A549 (cell line): ENCODE measurements at regions not wholly inside any gene's neighbourhood (a gene's known extent, or its start where the extent isn't known, plus 50 kb on each side); places are given as distances from the start of the nearest gene placed in this dataset.

Source experiments
- ATAC-seq, 2 experiments: fragments of 200-7000 bp in 1 of 2; fragments of >200 bp in 1 of 2; cut with Nextera tagmentation in 1 of 2; cut with Tn5 transposase in 1 of 2; 3 replicates each; pipeline versions ENCODE4 v1.8.0 to v1.9.1; 2018 to 2020; ENCODE audit warnings: mild to moderate bottlenecking in 1 of 2, moderate library complexity in 1 of 2
- CTCF ChIA-PET: fragments of 300-600 bp; sonication (Branson Sonifier 250); formaldehyde crosslinking; extraction: SDS; loops from one replicate; lab custom pipeline; 2021; ENCODE audit warnings: antibody characterized with exemption, inconsistent platforms; lab: Yijun Ruan, JAX
- POLR2A ChIA-PET: fragments of 350-600 bp; formaldehyde crosslinking; extraction: SDS; loops from one replicate; lab custom pipeline; 2021; ENCODE audit warnings: antibody characterized with exemption, inconsistent platforms; lab: Yijun Ruan, JAX
- DNase-seq, 2 experiments: peaks; one replicate each; pipeline versions ENCODE4 v3.0.0 to v3.0.0-alpha.2; 2011 to 2016; ENCODE audit warnings: low read depth in 1 of 2, low spot score in 1 of 2
- FAIRE-seq: peaks from 2 replicates; lab custom pipeline; 2011; peaks lifted over from hg19 to GRCh38; lab: Jason Lieb, UNC
- H3K27ac ChIP-seq, 2 experiments: fragments of >200 bp; sonication (Bioruptor Twin); formaldehyde crosslinking; 3 replicates each; pipeline ENCODE4 v1.5.1; 2016 to 2017
- H3K4me1 ChIP-seq: fragments of >200 bp; sonication (Bioruptor Twin); formaldehyde crosslinking; 3 replicates; pipeline ENCODE4 v1.6.1; 2016
- H3K4me2 ChIP-seq: fragments of >200 bp; sonication (Bioruptor Twin); formaldehyde crosslinking; 3 replicates; pipeline ENCODE4 v1.6.1; 2016
- H3K4me3 ChIP-seq: fragments of >200 bp; sonication (Bioruptor Twin); formaldehyde crosslinking; 3 replicates; pipeline ENCODE4 v1.5.1; 2016
- H3K9me3 ChIP-seq: fragments of >200 bp; sonication (Bioruptor Twin); formaldehyde crosslinking; 3 replicates; pipeline ENCODE4 v1.6.1; 2016
- BHLHE40 ChIP-seq: IDR thresholded peaks from 2 replicates; pipeline ENCODE4 v1.6.1; 2012; ENCODE audit warnings: low read depth, low read length, inconsistent platforms
- CBX8 ChIP-seq: fragments of 200-600 bp; sonication (generic); IDR thresholded peaks from 2 replicates; pipeline ENCODE4 v1.6.1; 2016
- CEBPB ChIP-seq, 2 experiments: fragments of >200 bp in 1 of 2; sonication (Bioruptor Twin) in 1 of 2; formaldehyde crosslinking in 1 of 2; IDR thresholded peaks; 2 replicates each; pipeline ENCODE4 v1.6.1; 2012 to 2016
- EP300 ChIP-seq, 2 experiments: fragments of >200 bp; sonication (Bioruptor Twin); formaldehyde crosslinking; IDR thresholded peaks; 2 replicates in 1 of 2; 3 replicates in 1 of 2; pipeline ENCODE4 v1.6.1; 2016 to 2017
- FOSL2 ChIP-seq, 2 experiments: fragments of 450-650 bp in 1 of 2; fragments of >200 bp in 1 of 2; sonication (Bioruptor Twin) in 1 of 2; formaldehyde crosslinking; IDR thresholded peaks; 2 replicates each; pipeline versions ENCODE4 v1.5.0 to v1.6.1; 2016 to 2020; ENCODE audit warnings: mild to moderate bottlenecking in 1 of 2, moderate library complexity in 1 of 2
- HEYL ChIP-seq: fragments of 250-450 bp; sonication (Bioruptor Pico); IDR thresholded peaks from 2 replicates; pipeline ENCODE4 v1.8.0; 2021; ENCODE audit warnings: mild to moderate bottlenecking, moderate library complexity
- JUN ChIP-seq, 2 experiments: fragments of >200 bp; sonication (Bioruptor Twin); formaldehyde crosslinking; IDR thresholded peaks; 2 replicates in 1 of 2; 3 replicates in 1 of 2; pipeline ENCODE4 v1.6.1; 2016 to 2017
- MAFK ChIP-seq: fragments of 450-650 bp; IDR thresholded peaks from 2 replicates; pipeline ENCODE4 v1.6.1; 2014; ENCODE audit not compliant: partially characterized antibody
- MAZ ChIP-seq: fragments of 150-350 bp; IDR thresholded peaks from 2 replicates; pipeline ENCODE4 v1.6.1; 2014; ENCODE audit warnings: antibody characterized with exemption, low read depth, low read length, borderline replicate concordance
- POLR2AphosphoS2 ChIP-seq: conservative IDR thresholded peaks from 2 replicates; pipeline ENCODE4 v1.6.1; 2012; ENCODE audit warnings: low read length, improper control_type of control experiment, inconsistent platforms
- SREBF2 ChIP-seq: fragments of 450-650 bp; IDR thresholded peaks from 2 replicates; pipeline ENCODE4 v1.6.1; 2014; ENCODE audit warnings: mild to moderate bottlenecking, moderate library complexity
- ZC3H11A ChIP-seq: fragments of 450-650 bp; IDR thresholded peaks from 2 replicates; pipeline ENCODE4 v1.6.1; 2014; ENCODE audit warnings: antibody characterized with exemption, mild to moderate bottlenecking
- WGBS: methylation state at CpG from one replicate; pipeline ENCODE4 v1.1.6; 2017; ENCODE audit errors: missing lambda C conversion rate; 5-methylcytosine and 5-hydroxymethylcytosine counted together
- TF ChIP-seq, protein P1 (sequence below): IDR thresholded peaks from 2 replicates; pipeline ENCODE4 v1.6.1; 2012
- TF ChIP-seq, protein P2 (sequence below): IDR thresholded peaks from 2 replicates; pipeline ENCODE4 v1.6.1; 2012; ENCODE audit warnings: low read depth, borderline replicate concordance
- TF ChIP-seq, protein P3 (sequence below): fragments of 150-350 bp; IDR thresholded peaks from 2 replicates; pipeline ENCODE4 v1.6.1; 2014; ENCODE audit warnings: low read depth, mild to moderate bottlenecking, low read length
- TF ChIP-seq, protein P4 (sequence below): fragments of 250-450 bp; sonication (Bioruptor Pico); IDR thresholded peaks from 2 replicates; pipeline ENCODE4 v1.5.0; 2021; ENCODE audit warnings: mild to moderate bottlenecking, moderate library complexity, borderline replicate concordance

DNA sequence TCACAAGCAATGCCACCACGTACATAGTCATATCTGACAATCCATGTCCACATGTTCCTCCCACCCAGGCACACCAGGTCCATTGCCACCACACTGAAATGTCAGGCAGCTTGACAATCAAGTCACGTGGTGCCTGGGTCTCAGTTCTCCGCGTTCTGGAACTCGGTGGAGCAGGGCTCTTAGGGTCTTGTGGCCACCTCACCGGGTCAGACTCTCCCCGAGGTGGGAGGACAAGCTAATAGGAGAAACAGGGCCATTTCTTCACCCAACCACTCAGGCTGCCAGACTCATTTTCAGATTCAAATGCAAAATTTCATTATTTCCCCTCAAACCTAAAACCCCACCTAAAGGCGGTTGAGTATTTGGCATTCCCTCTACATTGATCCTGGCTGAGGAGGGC is 200.5 kb upstream of the GAS1 start:
- no peak for TF ChIP-seq ZC3H11A
- TF ChIP-seq FOSL2 (IDR thresholded peaks at IDR 0.05): no peak
- no peak for TF ChIP-seq FOSL2 (CRISPR knock-in tag; IDR thresholded peaks at IDR 0.05)
- TF ChIP-seq BHLHE40: no peak
- TF ChIP-seq HEYL (CRISPR knock-in tag): no peak
- TF ChIP-seq MAZ: no peak
- TF ChIP-seq JUN (IDR thresholded peaks at IDR 0.05): no peak
- TF ChIP-seq CBX8: no peak
- TF ChIP-seq, protein P1, sequence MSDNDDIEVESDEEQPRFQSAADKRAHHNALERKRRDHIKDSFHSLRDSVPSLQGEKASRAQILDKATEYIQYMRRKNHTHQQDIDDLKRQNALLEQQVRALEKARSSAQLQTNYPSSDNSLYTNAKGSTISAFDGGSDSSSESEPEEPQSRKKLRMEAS: no peak
- Histone ChIP-seq H3K4me1 (no peaks in the 10 kb centered on the region), H3K4me3 (no peak overlapping the region), H3K9me3 (no peaks in the 10 kb centered on the region), H3K4me2 (peak overlapping the region; percentile 58), H3K27ac (no peak overlapping the region)
- DNase-seq: no peak
- no peak for ATAC-seq
- 81% methylated on average over 8 of the region's 8 CpGs for WGBS
- POLR2A ChIA-PET: no interaction called here
- CTCF ChIA-PET: no interaction called here
- no peak for FAIRE-seq

DNA sequence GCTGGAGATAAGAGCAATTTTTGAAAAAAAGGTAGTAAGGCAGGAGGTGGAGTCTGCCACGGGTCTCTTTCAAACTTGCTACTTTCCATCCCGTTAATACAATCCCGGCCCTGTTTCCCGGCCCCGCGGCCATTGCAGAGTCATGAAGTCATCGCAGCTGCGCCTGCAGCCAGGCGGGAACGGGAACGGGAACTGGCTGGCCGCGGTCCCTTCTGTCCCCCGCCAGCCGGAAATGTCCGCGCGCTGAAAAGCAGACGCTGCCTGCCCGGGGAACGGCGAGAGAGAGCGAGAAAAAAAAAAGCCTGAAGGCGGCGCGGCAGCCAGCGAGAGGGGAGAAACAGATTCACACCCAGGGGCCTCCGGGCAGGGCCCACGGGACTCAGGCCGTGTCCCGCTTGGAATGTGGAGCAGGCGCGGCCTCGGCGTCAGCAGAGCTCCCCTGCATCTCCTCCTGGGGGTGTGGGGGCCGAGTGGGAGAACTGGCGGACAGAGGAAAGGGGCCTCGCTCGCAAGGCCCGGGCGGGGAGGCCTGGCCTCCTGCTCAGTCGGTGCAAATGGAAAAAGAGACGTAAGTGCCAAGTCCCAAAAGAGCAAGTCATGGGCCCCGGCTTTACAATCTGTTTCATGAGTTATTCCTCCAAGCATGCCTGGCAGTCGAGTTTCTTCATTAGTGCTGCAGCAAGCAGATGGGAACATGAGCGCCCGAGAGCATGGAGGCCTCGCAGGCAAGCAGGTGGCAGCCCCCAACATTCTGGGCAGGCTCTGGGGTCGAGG is 201.2 kb upstream of the GAS1 start:
- TF ChIP-seq EP300 (IDR thresholded peaks at IDR 0.05) (no peak), JUN (IDR thresholded peaks at IDR 0.05) (no peak)
- TF ChIP-seq, protein P2, sequence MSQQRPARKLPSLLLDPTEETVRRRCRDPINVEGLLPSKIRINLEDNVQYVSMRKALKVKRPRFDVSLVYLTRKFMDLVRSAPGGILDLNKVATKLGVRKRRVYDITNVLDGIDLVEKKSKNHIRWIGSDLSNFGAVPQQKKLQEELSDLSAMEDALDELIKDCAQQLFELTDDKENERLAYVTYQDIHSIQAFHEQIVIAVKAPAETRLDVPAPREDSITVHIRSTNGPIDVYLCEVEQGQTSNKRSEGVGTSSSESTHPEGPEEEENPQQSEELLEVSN: peak; percentile 37; the same call in 1 of the 2 replicates
- TF ChIP-seq, protein P3, sequence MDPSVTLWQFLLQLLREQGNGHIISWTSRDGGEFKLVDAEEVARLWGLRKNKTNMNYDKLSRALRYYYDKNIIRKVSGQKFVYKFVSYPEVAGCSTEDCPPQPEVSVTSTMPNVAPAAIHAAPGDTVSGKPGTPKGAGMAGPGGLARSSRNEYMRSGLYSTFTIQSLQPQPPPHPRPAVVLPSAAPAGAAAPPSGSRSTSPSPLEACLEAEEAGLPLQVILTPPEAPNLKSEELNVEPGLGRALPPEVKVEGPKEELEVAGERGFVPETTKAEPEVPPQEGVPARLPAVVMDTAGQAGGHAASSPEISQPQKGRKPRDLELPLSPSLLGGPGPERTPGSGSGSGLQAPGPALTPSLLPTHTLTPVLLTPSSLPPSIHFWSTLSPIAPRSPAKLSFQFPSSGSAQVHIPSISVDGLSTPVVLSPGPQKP: no peak
- FAIRE-seq (no peak), ATAC-seq (peak; percentile 55 to 81; a peak in 4 of 6 replicates), DNase-seq (peak in 1 of 2 experiments; percentile 19)
- H3K4me3 ChIP-seq: peak overlapping the region; percentile 6; the same call in 1 of the 3 replicates
- H3K27ac ChIP-seq: 0 out of 6 replicates have a peak overlapping the region, but pooled peaks of 1 of the 2 experiments have one; percentile 28
- WGBS: 38% methylated on average over 48 of the region's 49 CpGs
- H3K4me1 ChIP-seq: no peaks in the 10 kb centered on the region
- no peaks in the 10 kb centered on the region for H3K9me3 ChIP-seq
- ChIA-PET CTCF (no interaction called here), POLR2A (no interaction called here)
- peak overlapping the region; percentile 58 for H3K4me2 ChIP-seq

DNA sequence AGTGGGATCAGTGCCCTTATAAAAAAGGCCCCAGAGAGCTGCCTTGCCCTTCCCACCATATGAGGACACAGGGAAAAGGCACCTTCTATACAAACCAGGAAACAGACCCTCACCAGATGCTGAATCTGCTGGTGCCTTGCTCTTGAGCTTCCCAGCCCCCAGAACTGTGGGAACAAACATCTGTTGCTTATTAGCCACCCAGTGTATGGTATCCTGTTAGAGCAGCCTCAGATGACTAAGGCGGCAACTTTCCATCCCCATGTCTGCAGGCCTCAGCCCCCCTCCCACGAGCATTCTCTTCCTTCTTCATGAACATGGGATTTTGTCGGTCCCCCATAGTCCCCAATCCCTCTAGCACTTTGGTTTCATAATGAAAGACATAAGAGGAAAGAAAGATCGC is 202.5 kb upstream of the GAS1 start:
- H3K27ac ChIP-seq: no peak overlapping the region
- H3K4me3 ChIP-seq: no peak overlapping the region
- no peak for FAIRE-seq
- 43% methylated on average over 4 of the region's 4 CpGs for WGBS
- ChIA-PET POLR2A (no interaction called here), CTCF (interaction anchor here (1.0 kb wide), 1 partner anchor 34 kb away, joined by 3 read pairs; no protein-coding TSS in a partner anchor)
- TF ChIP-seq MAFK (no peak), CEBPB (IDR thresholded peaks at IDR 0.05) (no peak), CBX8 (no peak), POLR2AphosphoS2 (no peak), EP300 (IDR thresholded peaks at IDR 0.05) (no peak), JUN (IDR thresholded peaks at IDR 0.05) (no peak), SREBF2 (no peak)
- TF ChIP-seq, protein P4, sequence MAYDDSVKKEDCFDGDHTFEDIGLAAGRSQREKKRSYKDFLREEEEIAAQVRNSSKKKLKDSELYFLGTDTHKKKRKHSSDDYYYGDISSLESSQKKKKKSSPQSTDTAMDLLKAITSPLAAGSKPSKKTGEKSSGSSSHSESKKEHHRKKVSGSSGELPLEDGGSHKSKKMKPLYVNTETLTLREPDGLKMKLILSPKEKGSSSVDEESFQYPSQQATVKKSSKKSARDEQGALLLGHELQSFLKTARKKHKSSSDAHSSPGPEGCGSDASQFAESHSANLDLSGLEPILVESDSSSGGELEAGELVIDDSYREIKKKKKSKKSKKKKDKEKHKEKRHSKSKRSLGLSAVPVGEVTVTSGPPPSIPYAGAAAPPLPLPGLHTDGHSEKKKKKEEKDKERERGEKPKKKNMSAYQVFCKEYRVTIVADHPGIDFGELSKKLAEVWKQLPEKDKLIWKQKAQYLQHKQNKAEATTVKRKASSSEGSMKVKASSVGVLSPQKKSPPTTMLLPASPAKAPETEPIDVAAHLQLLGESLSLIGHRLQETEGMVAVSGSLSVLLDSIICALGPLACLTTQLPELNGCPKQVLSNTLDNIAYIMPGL (CRISPR knock-in tag): no peak
- ATAC-seq: no peak
- no peak overlapping the region for H3K4me2 ChIP-seq
- no peaks in the 10 kb centered on the region for H3K4me1 ChIP-seq
- no peaks in the 10 kb centered on the region for H3K9me3 ChIP-seq
- no peak for DNase-seq
